ENCODE measurements at regions not wholly inside any gene's neighbourhood (a gene's known extent, or its start where the extent isn't known, plus 50 kb on each side); places are given as distances from the start of the nearest gene placed in this dataset.
"Not testable (repeated sequence)": the region's sequence is repeated elsewhere in the genome, so short reads cannot be mapped to it uniquely, and the experiment has no call there.

DNA sequence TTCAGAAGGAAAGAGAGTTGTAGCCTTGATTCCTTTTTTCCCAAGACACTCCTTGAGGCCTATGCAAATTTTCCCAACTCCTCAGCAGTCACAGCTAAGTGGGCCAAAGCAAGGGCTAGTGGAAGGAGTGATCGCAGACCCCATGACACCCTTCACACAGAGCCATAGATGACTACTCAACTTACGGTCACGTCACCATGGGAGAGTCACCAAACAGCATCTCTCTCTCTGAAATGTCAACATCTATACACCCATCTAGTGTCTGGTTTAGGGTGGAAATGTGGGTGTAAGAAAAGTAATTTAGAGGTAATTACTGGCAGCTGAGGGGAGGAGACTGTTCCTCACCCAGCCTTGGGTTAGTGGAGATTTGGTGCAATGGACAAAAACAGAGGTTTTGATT is 109.7 kb upstream of the CRYM start:
- TF ChIP-seq, protein P1, sequence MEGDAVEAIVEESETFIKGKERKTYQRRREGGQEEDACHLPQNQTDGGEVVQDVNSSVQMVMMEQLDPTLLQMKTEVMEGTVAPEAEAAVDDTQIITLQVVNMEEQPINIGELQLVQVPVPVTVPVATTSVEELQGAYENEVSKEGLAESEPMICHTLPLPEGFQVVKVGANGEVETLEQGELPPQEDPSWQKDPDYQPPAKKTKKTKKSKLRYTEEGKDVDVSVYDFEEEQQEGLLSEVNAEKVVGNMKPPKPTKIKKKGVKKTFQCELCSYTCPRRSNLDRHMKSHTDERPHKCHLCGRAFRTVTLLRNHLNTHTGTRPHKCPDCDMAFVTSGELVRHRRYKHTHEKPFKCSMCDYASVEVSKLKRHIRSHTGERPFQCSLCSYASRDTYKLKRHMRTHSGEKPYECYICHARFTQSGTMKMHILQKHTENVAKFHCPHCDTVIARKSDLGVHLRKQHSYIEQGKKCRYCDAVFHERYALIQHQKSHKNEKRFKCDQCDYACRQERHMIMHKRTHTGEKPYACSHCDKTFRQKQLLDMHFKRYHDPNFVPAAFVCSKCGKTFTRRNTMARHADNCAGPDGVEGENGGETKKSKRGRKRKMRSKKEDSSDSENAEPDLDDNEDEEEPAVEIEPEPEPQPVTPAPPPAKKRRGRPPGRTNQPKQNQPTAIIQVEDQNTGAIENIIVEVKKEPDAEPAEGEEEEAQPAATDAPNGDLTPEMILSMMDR (IDR thresholded peaks at IDR 0.05; ENCODE audit: low read depth, low read length, missing input control): not testable (repeated sequence)
- not testable (repeated sequence) for TF ChIP-seq JUND (IDR thresholded peaks at IDR 0.05); RAD21 (IDR thresholded peaks at IDR 0.05); HNF4G (IDR thresholded peaks at IDR 0.05); TAF1 (conservative IDR thresholded peaks at IDR 0.05); YY1 (IDR thresholded peaks at IDR 0.05); SP1 (IDR thresholded peaks at IDR 0.05)
- TF ChIP-seq, protein P2, sequence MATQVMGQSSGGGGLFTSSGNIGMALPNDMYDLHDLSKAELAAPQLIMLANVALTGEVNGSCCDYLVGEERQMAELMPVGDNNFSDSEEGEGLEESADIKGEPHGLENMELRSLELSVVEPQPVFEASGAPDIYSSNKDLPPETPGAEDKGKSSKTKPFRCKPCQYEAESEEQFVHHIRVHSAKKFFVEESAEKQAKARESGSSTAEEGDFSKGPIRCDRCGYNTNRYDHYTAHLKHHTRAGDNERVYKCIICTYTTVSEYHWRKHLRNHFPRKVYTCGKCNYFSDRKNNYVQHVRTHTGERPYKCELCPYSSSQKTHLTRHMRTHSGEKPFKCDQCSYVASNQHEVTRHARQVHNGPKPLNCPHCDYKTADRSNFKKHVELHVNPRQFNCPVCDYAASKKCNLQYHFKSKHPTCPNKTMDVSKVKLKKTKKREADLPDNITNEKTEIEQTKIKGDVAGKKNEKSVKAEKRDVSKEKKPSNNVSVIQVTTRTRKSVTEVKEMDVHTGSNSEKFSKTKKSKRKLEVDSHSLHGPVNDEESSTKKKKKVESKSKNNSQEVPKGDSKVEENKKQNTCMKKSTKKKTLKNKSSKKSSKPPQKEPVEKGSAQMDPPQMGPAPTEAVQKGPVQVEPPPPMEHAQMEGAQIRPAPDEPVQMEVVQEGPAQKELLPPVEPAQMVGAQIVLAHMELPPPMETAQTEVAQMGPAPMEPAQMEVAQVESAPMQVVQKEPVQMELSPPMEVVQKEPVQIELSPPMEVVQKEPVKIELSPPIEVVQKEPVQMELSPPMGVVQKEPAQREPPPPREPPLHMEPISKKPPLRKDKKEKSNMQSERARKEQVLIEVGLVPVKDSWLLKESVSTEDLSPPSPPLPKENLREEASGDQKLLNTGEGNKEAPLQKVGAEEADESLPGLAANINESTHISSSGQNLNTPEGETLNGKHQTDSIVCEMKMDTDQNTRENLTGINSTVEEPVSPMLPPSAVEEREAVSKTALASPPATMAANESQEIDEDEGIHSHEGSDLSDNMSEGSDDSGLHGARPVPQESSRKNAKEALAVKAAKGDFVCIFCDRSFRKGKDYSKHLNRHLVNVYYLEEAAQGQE (IDR thresholded peaks at IDR 0.05): not testable (repeated sequence)
- TF ChIP-seq, protein P3, sequence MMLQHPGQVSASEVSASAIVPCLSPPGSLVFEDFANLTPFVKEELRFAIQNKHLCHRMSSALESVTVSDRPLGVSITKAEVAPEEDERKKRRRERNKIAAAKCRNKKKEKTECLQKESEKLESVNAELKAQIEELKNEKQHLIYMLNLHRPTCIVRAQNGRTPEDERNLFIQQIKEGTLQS (IDR thresholded peaks at IDR 0.05): not testable (repeated sequence)
- TF ChIP-seq, protein P4, sequence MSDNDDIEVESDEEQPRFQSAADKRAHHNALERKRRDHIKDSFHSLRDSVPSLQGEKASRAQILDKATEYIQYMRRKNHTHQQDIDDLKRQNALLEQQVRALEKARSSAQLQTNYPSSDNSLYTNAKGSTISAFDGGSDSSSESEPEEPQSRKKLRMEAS (IDR thresholded peaks at IDR 0.05): not testable (repeated sequence)

All from liver (tissue), 3 donors.